ENCODE measurements at regions not wholly inside any gene's neighbourhood (a gene's known extent, or its start where the extent isn't known, plus 50 kb on each side); places are given as distances from the start of the nearest gene placed in this dataset.

DNA sequence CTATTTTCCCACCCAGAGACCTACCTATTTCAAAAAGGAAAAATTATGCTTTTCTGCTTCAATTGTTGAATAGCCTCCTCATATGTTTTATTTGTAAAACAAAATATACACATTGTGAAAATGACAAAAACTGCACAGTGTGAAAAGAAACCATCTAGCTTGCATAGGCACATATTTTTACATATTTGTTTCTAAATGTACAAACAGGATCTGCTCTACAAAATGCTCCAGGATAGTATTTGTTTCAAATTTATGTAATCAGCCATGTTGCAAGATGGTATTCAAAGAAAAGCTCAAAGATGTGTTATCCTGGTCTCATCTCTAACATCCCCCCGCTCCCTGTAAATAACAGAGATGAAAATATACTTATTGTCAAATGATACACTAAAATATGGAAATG is 366.1 kb upstream of the MPDZ start:
- Histone ChIP-seq H3K4me1 (ENCODE audit: control insufficient read depth in 2 of 2, insufficient read depth in 2 of 2, low read length in 2 of 2) (no peaks in the 10 kb centered on the region), H3K9me3 (ENCODE audit: control insufficient read depth in 2 of 3, low read length in 3 of 3) (no peaks in the 10 kb centered on the region), H3K27me3 (ENCODE audit: control insufficient read depth in 2 of 2, insufficient read depth in 2 of 2, low read length in 2 of 2) (no peaks in the 10 kb centered on the region), H3K36me3 (ENCODE audit: control insufficient read depth in 2 of 3, insufficient read depth in 3 of 3, low read length in 3 of 3) (no peaks in the 10 kb centered on the region), H3K27ac (ENCODE audit: low read depth, low read length) (no peak overlapping the region), H3K4me3 (ENCODE audit: low read length) (no peak overlapping the region)
- no peak for ATAC-seq
- H3K27me3 Mint-ChIP-seq: no peaks in the 10 kb centered on the region
- H3K4me3 Mint-ChIP-seq: no peak overlapping the region
- ChIA-PET POLR2A (no interaction called here), CTCF (no interaction called here)
- H3K36me3 Mint-ChIP-seq: no peaks in the 10 kb centered on the region
- no peak overlapping the region for H3K27ac Mint-ChIP-seq
- H3K4me1 Mint-ChIP-seq: no peaks in the 10 kb centered on the region
- no peak for DNase-seq
- peaks cover 0 to 30% (median 2%) of the 10 kb centered on the region in 11 donors for H3K9me3 Mint-ChIP-seq
- intact Hi-C loops (cut with micrococcal nuclease): no loop called here

DNA sequence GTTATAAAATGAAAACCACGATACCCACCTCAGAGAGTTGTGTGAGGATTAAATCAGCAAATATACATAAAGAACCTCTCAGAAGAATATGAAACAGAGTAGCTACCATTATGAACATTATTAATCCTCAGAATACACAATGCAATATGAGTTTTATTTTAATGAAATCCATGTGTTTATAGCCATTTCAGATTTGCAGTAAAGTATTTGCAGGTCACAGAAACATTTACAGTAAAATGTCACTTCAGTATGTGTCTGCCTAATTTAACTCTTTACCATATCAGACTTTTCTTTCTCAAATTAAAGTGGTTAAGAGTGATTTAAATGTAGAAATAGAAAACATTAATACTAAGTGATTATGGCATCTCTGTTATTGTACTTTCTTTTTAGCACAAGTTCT is 365.2 kb upstream of the MPDZ start:
- no peaks in the 10 kb centered on the region for H3K27me3 Mint-ChIP-seq
- H3K27ac ChIP-seq (ENCODE audit: low read depth, low read length): no peak overlapping the region
- ChIA-PET CTCF (no interaction called here), POLR2A (no interaction called here)
- intact Hi-C loops (cut with micrococcal nuclease): no loop called here
- H3K9me3 Mint-ChIP-seq: peaks cover 0 to 33% (median 3%) of the 10 kb centered on the region in 11 donors
- no peak for ATAC-seq
- no peak overlapping the region for H3K4me3 ChIP-seq (ENCODE audit: low read length)
- no peak for DNase-seq
- H3K4me1 Mint-ChIP-seq: no peaks in the 10 kb centered on the region
- no peaks in the 10 kb centered on the region for H3K4me1 ChIP-seq (ENCODE audit: control insufficient read depth in 2 of 2, insufficient read depth in 2 of 2, low read length in 2 of 2)
- no peaks in the 10 kb centered on the region for H3K36me3 ChIP-seq (ENCODE audit: control insufficient read depth in 2 of 3, insufficient read depth in 3 of 3, low read length in 3 of 3)
- no peaks in the 10 kb centered on the region for H3K27me3 ChIP-seq (ENCODE audit: control insufficient read depth in 2 of 2, insufficient read depth in 2 of 2, low read length in 2 of 2)
- no peaks in the 10 kb centered on the region for H3K9me3 ChIP-seq (ENCODE audit: control insufficient read depth in 2 of 3, low read length in 3 of 3)
- no peak overlapping the region for H3K4me3 Mint-ChIP-seq
- H3K36me3 Mint-ChIP-seq: no peaks in the 10 kb centered on the region
- no peak overlapping the region for H3K27ac Mint-ChIP-seq

DNA sequence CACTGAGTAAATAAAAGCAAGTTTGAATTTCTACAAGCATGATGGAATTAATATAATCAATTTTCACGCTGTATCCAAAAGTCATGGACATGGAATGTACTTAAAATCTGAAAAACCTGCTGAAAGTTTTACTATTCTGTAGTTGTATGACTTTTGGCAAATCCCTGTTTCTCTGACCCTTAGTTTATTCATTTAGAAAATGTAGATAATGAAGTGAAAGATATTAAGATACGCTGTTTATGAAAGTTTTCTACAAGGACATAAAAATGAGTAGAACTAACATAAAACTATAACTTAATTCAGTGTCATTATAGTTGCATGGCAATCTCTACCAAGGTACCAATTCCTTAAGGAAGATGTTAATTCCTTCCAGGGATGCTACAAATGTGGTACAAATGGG is 363.2 kb upstream of the MPDZ start:
- H3K4me3 ChIP-seq (ENCODE audit: low read length): no peak overlapping the region
- no peak overlapping the region for H3K27ac Mint-ChIP-seq
- H3K9me3 ChIP-seq (ENCODE audit: control insufficient read depth in 2 of 3, low read length in 3 of 3): no peaks in the 10 kb centered on the region
- no peaks in the 10 kb centered on the region for H3K36me3 Mint-ChIP-seq
- peaks cover 0 to 27% (median 5%) of the 10 kb centered on the region in 11 donors for H3K9me3 Mint-ChIP-seq
- no peak overlapping the region for H3K4me3 Mint-ChIP-seq
- ATAC-seq: no peak
- no peaks in the 10 kb centered on the region for H3K4me1 ChIP-seq (ENCODE audit: control insufficient read depth in 2 of 2, insufficient read depth in 2 of 2, low read length in 2 of 2)
- CTCF ChIA-PET: no interaction called here
- H3K27me3 Mint-ChIP-seq: no peaks in the 10 kb centered on the region
- no peaks in the 10 kb centered on the region for H3K36me3 ChIP-seq (ENCODE audit: control insufficient read depth in 2 of 3, insufficient read depth in 3 of 3, low read length in 3 of 3)
- POLR2A ChIA-PET: no interaction called here
- intact Hi-C loops (cut with micrococcal nuclease): no loop called here
- H3K27me3 ChIP-seq (ENCODE audit: control insufficient read depth in 2 of 2, insufficient read depth in 2 of 2, low read length in 2 of 2): no peaks in the 10 kb centered on the region
- no peaks in the 10 kb centered on the region for H3K4me1 Mint-ChIP-seq
- H3K27ac ChIP-seq (ENCODE audit: low read depth, low read length): no peak overlapping the region
- no peak for DNase-seq

DNA sequence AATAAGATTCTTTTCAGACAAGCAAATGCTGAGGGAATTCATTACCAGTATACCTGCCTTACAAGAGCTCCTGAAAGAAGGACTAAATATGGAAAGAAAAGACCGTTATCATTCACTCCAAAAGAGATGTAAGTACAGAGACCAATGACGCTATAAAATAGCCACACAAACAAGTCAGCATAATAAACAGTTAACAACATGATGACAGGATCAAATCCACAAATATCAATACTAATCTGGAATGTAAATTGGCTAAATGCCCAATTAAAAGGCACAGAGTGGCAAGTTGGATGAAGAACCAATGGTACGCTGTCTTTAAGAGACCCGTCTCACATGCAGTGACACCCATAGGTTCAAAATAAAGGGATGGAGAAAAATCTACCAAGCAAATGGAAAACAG is 349.6 kb upstream of the MPDZ start:
- Mint-ChIP-seq H3K27me3 (no peaks in the 10 kb centered on the region), H3K27ac (no peak overlapping the region), H3K4me3 (no peak overlapping the region), H3K36me3 (peaks cover 0 to 3% (median 0%) of the 10 kb centered on the region in 5 donors), H3K9me3 (peaks cover 5 to 26% (median 11%) of the 10 kb centered on the region in 11 donors), H3K4me1 (no peaks in the 10 kb centered on the region)
- Histone ChIP-seq H3K36me3 (ENCODE audit: control insufficient read depth in 2 of 3, insufficient read depth in 3 of 3, low read length in 3 of 3) (no peaks in the 10 kb centered on the region), H3K4me3 (ENCODE audit: low read length) (no peak overlapping the region), H3K9me3 (ENCODE audit: control insufficient read depth in 2 of 3, low read length in 3 of 3) (peaks cover 0 to 5% (median 0%) of the 10 kb centered on the region in 3 experiments), H3K27me3 (ENCODE audit: control insufficient read depth in 2 of 2, insufficient read depth in 2 of 2, low read length in 2 of 2) (no peaks in the 10 kb centered on the region), H3K4me1 (ENCODE audit: control insufficient read depth in 2 of 2, insufficient read depth in 2 of 2, low read length in 2 of 2) (no peaks in the 10 kb centered on the region), H3K27ac (ENCODE audit: low read depth, low read length) (no peak overlapping the region)
- DNase-seq (no peak), ATAC-seq (no peak)
- ChIA-PET POLR2A (no interaction called here), CTCF (no interaction called here)
- intact Hi-C loops (cut with micrococcal nuclease): no loop called here

DNA sequence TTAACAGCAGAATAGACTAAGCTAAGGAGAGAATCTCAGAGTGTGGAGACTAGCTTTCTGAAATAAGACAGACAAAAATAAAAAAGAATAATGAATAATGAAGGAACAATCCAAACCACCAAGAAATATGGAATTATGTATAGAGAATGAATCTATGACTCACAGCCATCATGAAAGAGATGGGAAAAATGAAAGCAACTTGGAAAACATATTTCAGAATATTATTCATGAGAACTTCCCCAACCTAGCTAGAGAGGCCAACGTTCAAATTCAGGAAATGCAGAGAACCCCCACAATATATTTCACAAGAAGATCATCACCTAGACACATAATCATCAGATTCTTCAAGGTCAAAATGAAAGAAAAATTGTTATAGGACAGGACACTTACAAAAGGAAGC is 349.0 kb upstream of the MPDZ start:
- H3K4me3 Mint-ChIP-seq: no peak overlapping the region
- Histone ChIP-seq H3K27me3 (ENCODE audit: control insufficient read depth in 2 of 2, insufficient read depth in 2 of 2, low read length in 2 of 2) (no peaks in the 10 kb centered on the region), H3K4me1 (ENCODE audit: control insufficient read depth in 2 of 2, insufficient read depth in 2 of 2, low read length in 2 of 2) (no peaks in the 10 kb centered on the region), H3K4me3 (ENCODE audit: low read length) (no peak overlapping the region), H3K9me3 (ENCODE audit: control insufficient read depth in 2 of 3, low read length in 3 of 3) (peaks cover 0 to 5% (median 0%) of the 10 kb centered on the region in 3 experiments), H3K36me3 (ENCODE audit: control insufficient read depth in 2 of 3, insufficient read depth in 3 of 3, low read length in 3 of 3) (no peaks in the 10 kb centered on the region), H3K27ac (ENCODE audit: low read depth, low read length) (no peak overlapping the region)
- ATAC-seq: no peak
- no peak overlapping the region for H3K27ac Mint-ChIP-seq
- no peak for DNase-seq
- H3K4me1 Mint-ChIP-seq: no peaks in the 10 kb centered on the region
- ChIA-PET POLR2A (no interaction called here), CTCF (no interaction called here)
- H3K36me3 Mint-ChIP-seq: no peaks in the 10 kb centered on the region
- H3K9me3 Mint-ChIP-seq: peaks cover 5 to 21% (median 11%) of the 10 kb centered on the region in 11 donors
- no peaks in the 10 kb centered on the region for H3K27me3 Mint-ChIP-seq
- intact Hi-C loops (cut with micrococcal nuclease): no loop called here

DNA sequence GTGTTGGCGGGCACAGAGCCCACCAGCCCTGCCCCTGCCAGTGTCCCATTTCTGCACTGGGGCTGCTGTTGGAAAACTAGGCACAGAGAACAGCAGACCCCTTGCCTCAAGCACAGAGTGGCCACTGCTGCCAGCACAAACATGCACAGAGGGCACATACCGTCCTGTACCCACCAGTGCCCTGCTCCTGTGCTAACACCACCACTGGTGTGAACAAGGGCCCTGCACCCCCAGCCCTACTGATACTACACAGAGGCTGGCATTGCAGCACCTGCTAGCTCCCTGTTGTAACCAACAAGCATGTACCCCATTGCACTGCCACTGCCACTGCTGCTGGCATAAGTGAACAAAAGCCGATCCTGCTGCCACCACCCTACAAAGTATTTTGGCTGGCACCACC is 348.0 kb upstream of the MPDZ start:
- POLR2A ChIA-PET: no interaction called here

DNA sequence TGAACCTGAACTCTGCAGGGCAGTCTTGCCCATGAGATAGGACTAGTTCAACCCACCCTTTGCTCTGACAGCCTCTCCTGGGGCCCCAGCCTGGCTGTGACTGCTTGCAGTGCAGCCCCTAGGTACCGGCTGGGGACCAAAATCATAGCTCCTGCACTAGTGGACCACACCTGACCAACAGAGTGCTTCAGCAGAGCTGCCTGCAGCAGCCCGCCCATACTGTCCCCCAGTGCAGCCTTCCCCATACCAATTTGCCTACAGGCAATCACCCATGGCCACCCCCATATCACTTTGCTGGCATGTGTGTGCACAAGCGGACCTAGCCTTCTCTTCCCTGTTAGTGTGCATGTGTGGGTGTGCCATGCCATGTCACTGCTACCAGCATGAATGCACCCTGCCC is 347.6 kb upstream of the MPDZ start:
- Histone ChIP-seq H3K4me1 (ENCODE audit: control insufficient read depth in 2 of 2, insufficient read depth in 2 of 2, low read length in 2 of 2) (no peaks in the 10 kb centered on the region), H3K36me3 (ENCODE audit: control insufficient read depth in 2 of 3, insufficient read depth in 3 of 3, low read length in 3 of 3) (no peaks in the 10 kb centered on the region), H3K9me3 (ENCODE audit: control insufficient read depth in 2 of 3, low read length in 3 of 3) (peaks cover 0 to 5% (median 0%) of the 10 kb centered on the region in 3 experiments), H3K4me3 (ENCODE audit: low read length) (no peak overlapping the region), H3K27ac (ENCODE audit: low read depth, low read length) (no peak overlapping the region), H3K27me3 (ENCODE audit: control insufficient read depth in 2 of 2, insufficient read depth in 2 of 2, low read length in 2 of 2) (no peaks in the 10 kb centered on the region)
- no peak overlapping the region for H3K4me3 Mint-ChIP-seq
- no peaks in the 10 kb centered on the region for H3K36me3 Mint-ChIP-seq
- H3K27me3 Mint-ChIP-seq: no peaks in the 10 kb centered on the region
- intact Hi-C loops (cut with micrococcal nuclease): no loop called here
- H3K4me1 Mint-ChIP-seq: no peaks in the 10 kb centered on the region
- DNase-seq: no peak
- no peak overlapping the region for H3K27ac Mint-ChIP-seq
- peaks cover 5 to 19% (median 11%) of the 10 kb centered on the region in 11 donors for H3K9me3 Mint-ChIP-seq
- no peak for ATAC-seq
- CTCF ChIA-PET: no interaction called here
- POLR2A ChIA-PET: no interaction called here

More for the DNA sequence above, 348.0 kb upstream of the MPDZ start:
- Histone ChIP-seq H3K27ac (ENCODE audit: low read depth, low read length) (no peak overlapping the region), H3K4me1 (ENCODE audit: control insufficient read depth in 2 of 2, insufficient read depth in 2 of 2, low read length in 2 of 2) (no peaks in the 10 kb centered on the region), H3K27me3 (ENCODE audit: control insufficient read depth in 2 of 2, insufficient read depth in 2 of 2, low read length in 2 of 2) (no peaks in the 10 kb centered on the region), H3K4me3 (ENCODE audit: low read length) (no peak overlapping the region), H3K36me3 (ENCODE audit: control insufficient read depth in 2 of 3, insufficient read depth in 3 of 3, low read length in 3 of 3) (no peaks in the 10 kb centered on the region), H3K9me3 (ENCODE audit: control insufficient read depth in 2 of 3, low read length in 3 of 3) (peaks cover 0 to 5% (median 0%) of the 10 kb centered on the region in 3 experiments)
- peaks cover 5 to 20% (median 11%) of the 10 kb centered on the region in 11 donors for H3K9me3 Mint-ChIP-seq
- no peak overlapping the region for H3K4me3 Mint-ChIP-seq
- no peaks in the 10 kb centered on the region for H3K4me1 Mint-ChIP-seq
- CTCF ChIA-PET: no interaction called here
- DNase-seq (no peak), ATAC-seq (no peak)
- H3K27me3 Mint-ChIP-seq: no peaks in the 10 kb centered on the region
- intact Hi-C loops (cut with micrococcal nuclease): no loop called here
- H3K36me3 Mint-ChIP-seq: no peaks in the 10 kb centered on the region
- H3K27ac Mint-ChIP-seq: no peak overlapping the region
